K562 (cell line): ENCODE measurements at regions not wholly inside any gene's neighbourhood (a gene's known extent, or its start where the extent isn't known, plus 50 kb on each side); places are given as distances from the start of the nearest gene placed in this dataset.

Source experiments
- CCNT2 ChIP-seq: IDR thresholded peaks from 2 replicates; pipeline ENCODE4 v1.6.1; 2011; ENCODE audit warnings: borderline replicate concordance, low read depth, mild to moderate bottlenecking, moderate library complexity, mixed read lengths, low read length; ENCODE audit not compliant: insufficient read length; ENCODE audit errors: extremely low read depth
- CTBP1 ChIP-seq: fragments of 450-650 bp; IDR thresholded peaks from 2 replicates; pipeline ENCODE4 v1.6.1; 2016; ENCODE audit warnings: borderline replicate concordance
- DNMT1 ChIP-seq: fragments of 450-650 bp; IDR thresholded peaks from 2 replicates; pipeline ENCODE4 v1.6.1; 2016; ENCODE audit warnings: antibody characterized with exemption, mild to moderate bottlenecking
- ETV6 ChIP-seq, 3 experiments: fragments of 150-350 bp in 1 of 3; sonication (generic) in 1 of 3; formaldehyde crosslinking in 1 of 3; IDR thresholded peaks; 2 replicates each; pipeline versions ENCODE4 v1.6.1 to v1.8.0; 2014 to 2022; ENCODE audit warnings: borderline replicate concordance in 2 of 3, low read depth in 2 of 3, antibody characterized with exemption in 1 of 3, low read length in 1 of 3, mild to moderate bottlenecking in 1 of 3, missing genetic modification reagents in 1 of 3
- GABPA ChIP-seq: fragments of 200-800 bp; sonication (Bioruptor generic); conservative IDR thresholded peaks from 2 replicates; pipeline ENCODE4 v1.6.1; 2016; ENCODE audit warnings: low read depth, missing genetic modification characterization, missing compliant biosample characterization
- HDAC3 ChIP-seq: fragments of 450-650 bp; IDR thresholded peaks from 2 replicates; pipeline ENCODE4 v1.6.1; 2018; ENCODE audit warnings: borderline replicate concordance, mild to moderate bottlenecking, moderate library complexity; ENCODE audit not compliant: partially characterized antibody
- HDGF ChIP-seq: fragments of 450-650 bp; IDR thresholded peaks from 2 replicates; pipeline ENCODE4 v1.6.1; 2016
- HOMEZ ChIP-seq: fragments of 250-450 bp; sonication (Bioruptor Pico); IDR thresholded peaks from 2 replicates; pipeline ENCODE4 v1.4.0; 2020; ENCODE audit warnings: mild to moderate bottlenecking, moderate library complexity
- KLF16 ChIP-seq: IDR thresholded peaks from 2 replicates; pipeline ENCODE4 v1.6.1; 2016; ENCODE audit warnings: antibody characterized with exemption
- MAZ ChIP-seq, 2 experiments: fragments of 450-650 bp in 1 of 2; sonication (generic) in 1 of 2; formaldehyde crosslinking; IDR thresholded peaks in 1 of 2; conservative IDR thresholded peaks in 1 of 2; 2 replicates each; pipeline versions ENCODE4 v1.4.0 to v1.5.0; 2020; ENCODE audit warnings: mild to moderate bottlenecking in 1 of 2, missing genetic modification reagents in 1 of 2
- MBD1 ChIP-seq: fragments of 250-450 bp; sonication (Bioruptor Pico); IDR thresholded peaks from 2 replicates; pipeline ENCODE4 v1.8.0; 2022; ENCODE audit warnings: inconsistent platforms
- PHF20 ChIP-seq: fragments of 450-650 bp; IDR thresholded peaks from 2 replicates; pipeline ENCODE4 v1.6.1; 2018; ENCODE audit not compliant: partially characterized antibody
- PRDM10 ChIP-seq: fragments of 450-650 bp; IDR thresholded peaks from 2 replicates; pipeline ENCODE4 v1.6.1; 2018; ENCODE audit not compliant: partially characterized antibody
- SMARCB1 ChIP-seq: IDR thresholded peaks from 2 replicates; pipeline ENCODE4 v1.6.1; 2011; ENCODE audit warnings: improper control_type of control experiment, low read depth; ENCODE audit not compliant: insufficient read length
- SRSF7 ChIP-seq: fragments of 200-400 bp; formaldehyde crosslinking; optimal IDR thresholded peaks from 2 replicates; pipeline ENCODE3; 2017; ENCODE audit warnings: mild to moderate bottlenecking, low read depth, low read length
- TAL1 ChIP-seq: fragments of 450-650 bp; IDR thresholded peaks from 2 replicates; pipeline ENCODE4 v1.6.1; 2016; ENCODE audit warnings: mild to moderate bottlenecking
- ZNF197 ChIP-seq: fragments of 200-800 bp; sonication (Bioruptor generic); IDR thresholded peaks from 2 replicates; pipeline ENCODE4 v1.6.1; 2016; ENCODE audit warnings: low read depth, missing genetic modification characterization, missing compliant biosample characterization
- ZNF253 ChIP-seq: fragments of 250-450 bp; sonication (Bioruptor Pico); conservative IDR thresholded peaks from 2 replicates; pipeline ENCODE4 v1.6.1; 2021; ENCODE audit warnings: mild to moderate bottlenecking
- ZNF347 ChIP-seq: fragments of 450-650 bp; formaldehyde crosslinking; IDR thresholded peaks from 2 replicates; pipeline ENCODE4 v1.4.0; 2020; ENCODE audit warnings: low read depth, mild to moderate bottlenecking, moderate library complexity
- ZNF449 ChIP-seq: fragments of 250-450 bp; sonication (Bioruptor Pico); IDR thresholded peaks from 2 replicates; pipeline ENCODE4 v1.8.0; 2022; ENCODE audit warnings: moderate library complexity, mild to moderate bottlenecking, inconsistent platforms

GRCh38 chr12:123034022-123034541 lies 53.6 kb downstream of the ARL6IP4 start (continued):
- TF ChIP-seq MBD1 (no peak), ZNF253 (CRISPR knock-in tag) (no peak), ZNF449 (CRISPR knock-in tag) (no peak), SRSF7 (no peak), HOMEZ (CRISPR knock-in tag) (no peak), ZNF347 (CRISPR knock-in tag) (no peak), HDGF (no peak), CTBP1 (no peak), KLF16 (peak; percentile 41), MAZ (CRISPR knock-in tag; conservative IDR thresholded peaks at IDR 0.05 in 1 of 2, IDR thresholded peaks at IDR 0.05 in 1 of 2) (no peak; a peak in 1 of 4 replicates), DNMT1 (no peak), GABPA (tag) (peak; percentile 64), ZNF197 (CRISPR knock-in tag) (no peak), PRDM10 (peak; percentile 10), PHF20 (no peak), TAL1 (peak; percentile 42; the same call in 1 of the 2 replicates), ETV6 (IDR thresholded peaks at IDR 0.05; ENCODE audit: borderline replicate concordance in 1 of 2, low read depth in 2 of 2, low read length in 1 of 2) (0 out of 4 replicates have a peak, but pooled peaks of 1 of the 2 experiments have one; percentile 65), ETV6 (CRISPR knock-in tag; IDR thresholded peaks at IDR 0.05; ENCODE audit: borderline replicate concordance) (no peak), CCNT2 (peak; percentile 64), HDAC3 (no peak), SMARCB1 (no peak)
